ENCODE measurements at regions not wholly inside any gene's neighbourhood (a gene's known extent, or its start where the extent isn't known, plus 50 kb on each side); places are given as distances from the start of the nearest gene placed in this dataset.
"Not testable (repeated sequence)": the region's sequence is repeated elsewhere in the genome, so short reads cannot be mapped to it uniquely, and the experiment has no call there.

GRCh38 chr6:77273929-77274328 lies 189.4 kb downstream of the HTR1B start:
- peaks cover 14% of the 10 kb centered on the region; the same call in 1 of the 2 replicates for H3K9me3 ChIP-seq (ENCODE audit: insufficient read depth, low read length)
- H3K79me2 ChIP-seq (ENCODE audit: low read length): no peaks in the 10 kb centered on the region
- H3K27ac ChIP-seq (ENCODE audit: low read length): no peak overlapping the region
- H4K20me1 ChIP-seq (ENCODE audit: insufficient read depth, low read length): no peaks in the 10 kb centered on the region
- no peak for TF ChIP-seq CTCF (IDR thresholded peaks at IDR 0.05; ENCODE audit: low read depth, low read length)
- no peak for TF ChIP-seq EZH2phosphoT487 (IDR thresholded peaks at IDR 0.05; ENCODE audit: low read depth)
- H3K4me2 ChIP-seq (ENCODE audit: low read length): no peak overlapping the region
- H3K9ac ChIP-seq (ENCODE audit: low read length): no peak overlapping the region
- no peaks in the 10 kb centered on the region for H3K27me3 ChIP-seq (ENCODE audit: low read depth, low read length)
- H3K4me3 ChIP-seq (ENCODE audit: low read length): no peak overlapping the region
- H3K4me1 ChIP-seq (ENCODE audit: low read length): no peaks in the 10 kb centered on the region
- H2AFZ ChIP-seq (ENCODE audit: low read depth, low read length): no peak overlapping the region
- no peaks in the 10 kb centered on the region for H3K36me3 ChIP-seq (replicated peaks; ENCODE audit: low read depth, low read length)

GRCh38 chr6:77264970-77265369 lies 198.3 kb downstream of the HTR1B start:
- Histone ChIP-seq H4K20me1 (ENCODE audit: insufficient read depth, low read length) (no peaks in the 10 kb centered on the region), H3K79me2 (ENCODE audit: low read length) (no peaks in the 10 kb centered on the region), H3K4me3 (ENCODE audit: low read length) (no peak overlapping the region), H3K9me3 (ENCODE audit: insufficient read depth, low read length) (no peaks in the 10 kb centered on the region), H3K4me2 (ENCODE audit: low read length) (no peak overlapping the region), H2AFZ (ENCODE audit: low read depth, low read length) (no peak overlapping the region), H3K27me3 (ENCODE audit: low read depth, low read length) (no peaks in the 10 kb centered on the region), H3K27ac (ENCODE audit: low read length) (no peak overlapping the region), H3K36me3 (replicated peaks; ENCODE audit: low read depth, low read length) (no peaks in the 10 kb centered on the region), H3K4me1 (ENCODE audit: low read length) (no peaks in the 10 kb centered on the region), H3K9ac (ENCODE audit: low read length) (no peak overlapping the region)
- peak; percentile 42 for TF ChIP-seq CTCF (IDR thresholded peaks at IDR 0.05; ENCODE audit: low read depth, low read length)
- TF ChIP-seq EZH2phosphoT487 (IDR thresholded peaks at IDR 0.05; ENCODE audit: low read depth): no peak

GRCh38 chr6:77263003-77263402 lies 200.3 kb downstream of the HTR1B start:
- TF ChIP-seq CTCF (IDR thresholded peaks at IDR 0.05; ENCODE audit: low read depth, low read length): no peak
- TF ChIP-seq EZH2phosphoT487 (IDR thresholded peaks at IDR 0.05; ENCODE audit: low read depth): no peak
- Histone ChIP-seq H2AFZ (ENCODE audit: low read depth, low read length) (no peak overlapping the region), H3K27ac (ENCODE audit: low read length) (no peak overlapping the region), H3K4me3 (ENCODE audit: low read length) (no peak overlapping the region), H3K79me2 (ENCODE audit: low read length) (no peaks in the 10 kb centered on the region), H3K9me3 (ENCODE audit: insufficient read depth, low read length) (no peaks in the 10 kb centered on the region), H3K9ac (ENCODE audit: low read length) (no peak overlapping the region), H3K36me3 (replicated peaks; ENCODE audit: low read depth, low read length) (no peaks in the 10 kb centered on the region), H3K4me2 (ENCODE audit: low read length) (no peak overlapping the region), H3K27me3 (ENCODE audit: low read depth, low read length) (no peaks in the 10 kb centered on the region), H3K4me1 (ENCODE audit: low read length) (no peaks in the 10 kb centered on the region), H4K20me1 (ENCODE audit: insufficient read depth, low read length) (no peaks in the 10 kb centered on the region)

GRCh38 chr6:77251801-77252200 lies 211.5 kb downstream of the HTR1B start:
- not testable (repeated sequence) for H2AFZ ChIP-seq (ENCODE audit: low read depth, low read length); H3K27ac ChIP-seq (ENCODE audit: low read length); H3K36me3 ChIP-seq (replicated peaks; ENCODE audit: low read depth, low read length); H3K9me3 ChIP-seq (ENCODE audit: insufficient read depth, low read length); H3K4me2 ChIP-seq (ENCODE audit: low read length); H3K4me3 ChIP-seq (ENCODE audit: low read length); H3K4me1 ChIP-seq (ENCODE audit: low read length); H3K27me3 ChIP-seq (ENCODE audit: low read depth, low read length); H3K9ac ChIP-seq (ENCODE audit: low read length); H3K79me2 ChIP-seq (ENCODE audit: low read length); H4K20me1 ChIP-seq (ENCODE audit: insufficient read depth, low read length)

- no peaks in the 10 kb centered on the region for H4K20me1 ChIP-seq (ENCODE audit: insufficient read depth, low read length)
- no peak overlapping the region for H3K27ac ChIP-seq (ENCODE audit: low read length)
- H3K9me3 ChIP-seq (ENCODE audit: insufficient read depth, low read length): no peaks in the 10 kb centered on the region
- H3K79me2 ChIP-seq (ENCODE audit: low read length): no peaks in the 10 kb centered on the region
- H3K4me3 ChIP-seq (ENCODE audit: low read length): no peak overlapping the region
- H3K9ac ChIP-seq (ENCODE audit: low read length): no peak overlapping the region
- no peak overlapping the region for H2AFZ ChIP-seq (ENCODE audit: low read depth, low read length)
- H3K27me3 ChIP-seq (ENCODE audit: low read depth, low read length): no peaks in the 10 kb centered on the region
- no peak overlapping the region for H3K4me2 ChIP-seq (ENCODE audit: low read length)
- no peaks in the 10 kb centered on the region for H3K4me1 ChIP-seq (ENCODE audit: low read length)
- TF ChIP-seq EZH2phosphoT487 (IDR thresholded peaks at IDR 0.05; ENCODE audit: low read depth) (no peak), CTCF (IDR thresholded peaks at IDR 0.05; ENCODE audit: low read depth, low read length) (no peak)
- no peaks in the 10 kb centered on the region for H3K36me3 ChIP-seq (replicated peaks; ENCODE audit: low read depth, low read length)
Observed at GRCh38 chr6:77249560-77249959, 213.7 kb downstream of the HTR1B start.

Data from OCI-LY3 (cell line).